GM12864 (cell line): ENCODE measurements at regions not wholly inside any gene's neighbourhood (a gene's known extent, or its start where the extent isn't known, plus 50 kb on each side); places are given as distances from the start of the nearest gene placed in this dataset.

ENCODE experiments used
- DNase-seq: peaks from one replicate; pipeline ENCODE4 v3.0.0-alpha.2; 2011; ENCODE audit warnings: low read depth
- H3K4me3 ChIP-seq: 2 replicates; pipeline ENCODE4 v1.5.1; 2011; ENCODE audit warnings: mild to moderate bottlenecking, low read depth, low read length, control low read depth
- CTCF ChIP-seq: IDR thresholded peaks from 2 replicates; pipeline ENCODE4 v1.5.1; 2011; ENCODE audit warnings: low read depth, mild to moderate bottlenecking, moderate library complexity, low read length, control low read depth, inconsistent platforms; ENCODE audit errors: missing control alignments

- DNase-seq = no peak
- TF ChIP-seq CTCF = no peak
- H3K4me3 ChIP-seq = no peak overlapping the region
Observed at GRCh38 chr4:123200051-123200940, 196.3 kb upstream of the SPRY1 start.

- TF ChIP-seq CTCF = no peak
- H3K4me3 ChIP-seq = no peak overlapping the region
- no peak for DNase-seq
Observed at GRCh38 chr4:123204737-123205136, 191.9 kb upstream of the SPRY1 start.

- TF ChIP-seq CTCF = no peak
- no peak overlapping the region for H3K4me3 ChIP-seq
- no peak for DNase-seq
Observed at GRCh38 chr4:123206016-123206415, 190.6 kb upstream of the SPRY1 start.

- no peak overlapping the region for H3K4me3 ChIP-seq
- no peak for DNase-seq
- no peak for TF ChIP-seq CTCF
Observed at GRCh38 chr4:123209436-123209835, 187.2 kb upstream of the SPRY1 start.

GRCh38 chr4:123215536-123215935 is 181.1 kb upstream of the SPRY1 start:
- H3K4me3 ChIP-seq = no peak overlapping the region
- no peak for DNase-seq
- TF ChIP-seq CTCF = no peak

GRCh38 chr4:123216543-123216942 is 180.1 kb upstream of the SPRY1 start:
- no peak for DNase-seq
- H3K4me3 ChIP-seq = no peak overlapping the region
- no peak for TF ChIP-seq CTCF

- no peak for TF ChIP-seq CTCF
- H3K4me3 ChIP-seq = no peak overlapping the region
- no peak for DNase-seq
Observed at GRCh38 chr4:123216946-123217345, 179.6 kb upstream of the SPRY1 start.
